H1 (cell line): ENCODE measurements at regions not wholly inside any gene's neighbourhood (a gene's known extent, or its start where the extent isn't known, plus 50 kb on each side); places are given as distances from the start of the nearest gene placed in this dataset.

ENCODE experiments used
- CTCF ChIA-PET: fragments of 300-600 bp; sonication (Branson Sonifier 250); formaldehyde crosslinking; loops from one replicate; lab custom pipeline; 2021; ENCODE audit not compliant: partially characterized antibody; lab: Charles Lee
- POLR2A ChIA-PET: fragments of 300-600 bp; sonication (Branson Sonifier 250); formaldehyde crosslinking; loops from one replicate; lab custom pipeline; 2021; ENCODE audit warnings: inconsistent platforms; ENCODE audit not compliant: partially characterized antibody; lab: Charles Lee
- DNase-seq, 2 experiments: peaks; one replicate each; pipeline versions ENCODE4 v3.0.0 to v3.0.0-alpha.2; 2010 to 2022; ENCODE audit warnings: low spot score in 2 of 2, low read depth in 1 of 2, mixed read lengths in 1 of 2
- FAIRE-seq: peaks from 2 replicates; lab custom pipeline; 2011; peaks lifted over from hg19 to GRCh38; lab: Jason Lieb, UNC
- H2AFZ ChIP-seq: 2 replicates; pipeline ENCODE4 v1.8.1; 2012; ENCODE audit warnings: low read length, inconsistent platforms
- H2AK5ac ChIP-seq: 2 replicates; pipeline ENCODE4 v1.6.1; 2013; ENCODE audit warnings: low read depth, low read length
- H2BK120ac ChIP-seq: replicated peaks from 2 replicates; pipeline ENCODE3; 2013; ENCODE audit warnings: low read depth, low read length, inconsistent platforms
- H2BK12ac ChIP-seq: 2 replicates; pipeline ENCODE4 v1.6.1; 2013; ENCODE audit warnings: low read depth, low read length
- H2BK15ac ChIP-seq: 2 replicates; pipeline ENCODE4 v1.6.1; 2013; ENCODE audit warnings: low read length
- H2BK20ac ChIP-seq: 2 replicates; pipeline ENCODE4 v1.6.1; 2013; ENCODE audit warnings: low read length
- H2BK5ac ChIP-seq: 2 replicates; pipeline ENCODE4 v1.6.1; 2013; ENCODE audit warnings: low read depth, low read length
- H3K14ac ChIP-seq: 2 replicates; pipeline ENCODE4 v1.6.1; 2013; ENCODE audit warnings: inconsistent platforms; ENCODE audit not compliant: insufficient read length
- H3K18ac ChIP-seq: 2 replicates; pipeline ENCODE4 v1.6.1; 2013; ENCODE audit warnings: low read length; ENCODE audit errors: extremely low read depth
- H3K23ac ChIP-seq: 2 replicates; pipeline ENCODE4 v1.6.1; 2013; ENCODE audit warnings: inconsistent platforms; ENCODE audit not compliant: insufficient read length
- H3K23me2 ChIP-seq: 2 replicates; pipeline ENCODE4 v1.6.1; 2013; ENCODE audit warnings: low read depth, low read length
- H3K27ac ChIP-seq: 2 replicates; pipeline ENCODE4 v1.6.1; 2011; ENCODE audit warnings: low read depth, low read length, inconsistent platforms
- H3K27me3 ChIP-seq, 4 experiments: replicated peaks in 1 of 4; 1 replicate in 1 of 4; 2 replicates in 3 of 4; pipeline versions ENCODE4 v1.6.1 to v1.8.1; 2011 to 2013; ENCODE audit warnings: low read length in 3 of 4, mild to moderate bottlenecking in 3 of 4, inconsistent platforms in 2 of 4, mixed read lengths in 2 of 4, moderate library complexity in 1 of 4; ENCODE audit not compliant: control insufficient read depth in 3 of 4, insufficient read depth in 3 of 4; ENCODE audit errors: extremely low read depth in 1 of 4
- H3K36me3 ChIP-seq, 4 experiments: 2 replicates each; pipeline versions ENCODE4 v1.6.1 to v1.8.1; 2011 to 2013; ENCODE audit warnings: mild to moderate bottlenecking in 4 of 4, low read length in 3 of 4, moderate library complexity in 2 of 4, control low read depth in 1 of 4, inconsistent platforms in 1 of 4; ENCODE audit not compliant: insufficient read depth in 4 of 4, control insufficient read depth in 2 of 4
- H3K4ac ChIP-seq: replicated peaks from 2 replicates; pipeline ENCODE3; 2013; ENCODE audit warnings: low read length, low read depth, mixed read lengths, inconsistent platforms; ENCODE audit not compliant: insufficient read length
- H3K4me1 ChIP-seq, 4 experiments: replicated peaks in 1 of 4; 1 replicate in 1 of 4; 2 replicates in 3 of 4; pipeline versions ENCODE4 v1.6.1 to v1.8.1; 2011 to 2013; ENCODE audit warnings: low read length in 3 of 4, inconsistent platforms in 2 of 4, mixed read lengths in 1 of 4; ENCODE audit not compliant: insufficient read depth in 4 of 4, control insufficient read depth in 3 of 4
- H3K4me2 ChIP-seq, 2 experiments: 2 replicates each; pipeline versions ENCODE4 v1.6.1 to v1.8.1; 2011 to 2013; ENCODE audit warnings: low read depth in 2 of 2, low read length in 2 of 2, control low read depth in 1 of 2, inconsistent platforms in 1 of 2, mild to moderate bottlenecking in 1 of 2; ENCODE audit not compliant: insufficient read depth in 1 of 2
- H3K4me3 ChIP-seq, 4 experiments: fragments of 200-600, 300-600 bp in 1 of 4; sonication (generic), shearing (Covaris generic), sonication (Bioruptor Twin) in 1 of 4; 2 replicates each; pipeline versions ENCODE4 v1.5.1 to v1.8.1; 2011 to 2016; ENCODE audit warnings: low read length in 4 of 4, low read depth in 3 of 4, control low read depth in 2 of 4, inconsistent platforms in 2 of 4, mild to moderate bottlenecking in 2 of 4, mixed read lengths in 1 of 4, moderate library complexity in 1 of 4; ENCODE audit not compliant: insufficient read depth in 2 of 4; ENCODE audit errors: extremely low read depth in 1 of 4
- H3K56ac ChIP-seq: replicated peaks from 2 replicates; pipeline ENCODE3; 2013; ENCODE audit warnings: low read depth, mild to moderate bottlenecking, mixed read lengths, low read length, inconsistent platforms; ENCODE audit not compliant: insufficient read length
- H3K79me1 ChIP-seq: 2 replicates; pipeline ENCODE4 v1.6.1; 2013; ENCODE audit warnings: low read depth, low read length, control low read depth
- H3K79me2 ChIP-seq, 2 experiments: 2 replicates each; pipeline versions ENCODE4 v1.6.1 to v1.8.1; 2012 to 2013; ENCODE audit warnings: low read length in 2 of 2, mild to moderate bottlenecking in 2 of 2, inconsistent platforms in 1 of 2; ENCODE audit not compliant: insufficient read depth in 2 of 2, control insufficient read depth in 1 of 2
- H3K9ac ChIP-seq, 4 experiments: replicated peaks in 1 of 4; 1 replicate in 1 of 4; 2 replicates in 3 of 4; pipeline versions ENCODE4 v1.6.1 to v1.8.1; 2011 to 2013; ENCODE audit warnings: low read depth in 3 of 4, low read length in 3 of 4, control low read depth in 2 of 4, mild to moderate bottlenecking in 2 of 4, moderate library complexity in 2 of 4, inconsistent platforms in 1 of 4; ENCODE audit errors: extremely low read depth in 1 of 4
- H3K9me3 ChIP-seq, 2 experiments: 2 replicates each; pipeline versions ENCODE4 v1.6.1 to v1.8.1; 2012 to 2013; ENCODE audit warnings: mild to moderate bottlenecking in 2 of 2, moderate library complexity in 2 of 2, control low read depth in 1 of 2, inconsistent platforms in 1 of 2, low read depth in 1 of 2, low read length in 1 of 2, mixed read lengths in 1 of 2; ENCODE audit not compliant: insufficient read depth in 2 of 2
- H4K20me1 ChIP-seq, 2 experiments: replicated peaks in 1 of 2; 2 replicates each; pipeline versions ENCODE3 to v1.8.1; 2011 to 2013; ENCODE audit warnings: inconsistent platforms in 2 of 2, low read length in 2 of 2, mild to moderate bottlenecking in 1 of 2; ENCODE audit not compliant: insufficient read depth in 2 of 2, control insufficient read depth in 1 of 2
- H4K5ac ChIP-seq: 2 replicates; pipeline ENCODE4 v1.6.1; 2013; ENCODE audit warnings: low read length, low read depth, mixed read lengths, inconsistent platforms; ENCODE audit not compliant: insufficient read length
- H4K8ac ChIP-seq: 2 replicates; pipeline ENCODE4 v1.8.0; 2013; ENCODE audit warnings: mild to moderate bottlenecking, moderate library complexity, low read length, inconsistent platforms; ENCODE audit not compliant: insufficient read depth; ENCODE audit errors: extremely low read depth
- H4K91ac ChIP-seq: replicated peaks from 2 replicates; pipeline ENCODE3; 2013; ENCODE audit warnings: low read length, mixed read lengths, inconsistent platforms; ENCODE audit not compliant: insufficient read length
- CBX8 ChIP-seq: fragments of 300-800, 300-1000 bp; sonication (generic); IDR thresholded peaks from 2 replicates; pipeline ENCODE4 v1.7.1; 2016; ENCODE audit warnings: low read depth, low read length, borderline replicate concordance
- FOSL1 ChIP-seq: IDR thresholded peaks from 2 replicates; pipeline ENCODE4 v1.6.1; 2011; ENCODE audit warnings: mild to moderate bottlenecking, low read depth, low read length, moderate library complexity; ENCODE audit not compliant: insufficient read depth
- GTF2F1 ChIP-seq: IDR thresholded peaks from 2 replicates; pipeline ENCODE4 v1.6.1; 2012; ENCODE audit warnings: low read depth, low read length, improper control_type of control experiment, borderline replicate concordance
- HDAC6 ChIP-seq: IDR thresholded peaks from one replicate; pipeline ENCODE4 v1.7.1; 2012; ENCODE audit warnings: low read depth, mild to moderate bottlenecking, inconsistent platforms, low read length, moderate library complexity
- JUND ChIP-seq: IDR thresholded peaks from 2 replicates; pipeline ENCODE4 v1.6.1; 2011; ENCODE audit warnings: mild to moderate bottlenecking, improper control_type of control experiment, low read length
- KDM1A ChIP-seq: fragments of 200-600, 300-600 bp; sonication (generic); IDR thresholded peaks from 2 replicates; pipeline ENCODE4 v1.7.1; 2016; ENCODE audit warnings: mild to moderate bottlenecking, low read length, borderline replicate concordance
- NANOG ChIP-seq: IDR thresholded peaks from 2 replicates; pipeline ENCODE4 v1.6.1; 2011; ENCODE audit warnings: low read length, low read depth, mild to moderate bottlenecking, inconsistent platforms; ENCODE audit not compliant: insufficient read depth, poor library complexity, severe bottlenecking
- RFX5 ChIP-seq: IDR thresholded peaks from 2 replicates; pipeline ENCODE4 v1.6.1; 2011; ENCODE audit warnings: low read depth, low read length, improper control_type of control experiment, borderline replicate concordance
- SRF ChIP-seq: IDR thresholded peaks from 2 replicates; pipeline ENCODE4 v1.6.1; 2011; ENCODE audit warnings: mild to moderate bottlenecking, low read depth, low read length, moderate library complexity
- SUZ12 ChIP-seq: fragments of 200-600 bp; sonication (generic); IDR thresholded peaks from 2 replicates; pipeline ENCODE4 v1.6.1; 2012; ENCODE audit warnings: mild to moderate bottlenecking, inconsistent platforms, low read length, moderate library complexity, mixed read lengths
- WGBS, 2 experiments: shearing (Covaris generic) in 1 of 2; methylation state at CpG; one replicate each; pipeline versions ENCODE4 v1.1.6 to v1.1.7; 2013 to 2015; ENCODE audit warnings: low lambda C conversion rate in 2 of 2, mixed read lengths in 2 of 2, inconsistent platforms in 1 of 2, low coverage in 1 of 2, missing lambda C conversion rate in 1 of 2; ENCODE audit not compliant: insufficient replicate concordance in 2 of 2, insufficient coverage in 1 of 2, insufficient read length in 1 of 2; ENCODE audit errors: extremely low coverage in 1 of 2, missing lambda C conversion rate in 1 of 2; 5-methylcytosine and 5-hydroxymethylcytosine counted together

- Histone ChIP-seq H3K4me3 (no peak overlapping the region), H2BK20ac (no peak overlapping the region), H4K91ac (no peak overlapping the region), H2BK120ac (no peak overlapping the region), H2BK12ac (no peak overlapping the region), H4K8ac (no peak overlapping the region), H3K27ac (no peak overlapping the region), H3K56ac (no peak overlapping the region), H2BK15ac (no peak overlapping the region; the same call in 1 of the 2 replicates), H3K4me1 (peaks cover 0 to 4% (median 0%) of the 10 kb centered on the region in 4 experiments; a peak in 1 of 7 replicates), H4K5ac (no peak overlapping the region), H2AK5ac (no peak overlapping the region), H3K9me3 (no peaks in the 10 kb centered on the region), H3K23me2 (no peaks in the 10 kb centered on the region; the same call in 1 of the 2 replicates), H2BK5ac (no peak overlapping the region), H3K4ac (no peak overlapping the region), H3K79me2 (no peaks in the 10 kb centered on the region), H3K23ac (no peak overlapping the region), H2AFZ (peak overlapping the region; percentile 85; the same call in 1 of the 2 replicates), H4K20me1 (peaks cover 0 to 2% of the 10 kb centered on the region in 2 experiments), H3K79me1 (no peaks in the 10 kb centered on the region), H3K18ac (no peak overlapping the region), H3K27me3 (no peaks in the 10 kb centered on the region; a peak in 1 of 7 replicates), H3K9ac (no peak overlapping the region), H3K14ac (no peak overlapping the region), H3K36me3 (no peaks in the 10 kb centered on the region), H3K4me2 (no peak overlapping the region)
- ChIA-PET POLR2A (interaction anchor here (1.0 to 1.4 kb wide), 3 partner anchors 11 to 1531 kb away, joined by 3 to 4 read pairs (median 3); no protein-coding TSS in a partner anchor), CTCF (no interaction called here)
- FAIRE-seq (no peak), DNase-seq (no peak)
- WGBS, 2 experiments = 92% methylated on average over 1 of the region's 1 CpG; no CpG with 5 or more reads in 1 of the 2 experiments
- TF ChIP-seq KDM1A (no peak), NANOG (no peak), CBX8 (no peak), GTF2F1 (no peak), FOSL1 (no peak), HDAC6 (no peak), SUZ12 (no peak), RFX5 (no peak), SRF (no peak), JUND (no peak)
These were observed 66.4 kb upstream of the SIRPA start for GRCh38 chr20:1828786-1829131.
